Left ventricle myocardium inferior (tissue), 1 donor: ENCODE measurements at regions not wholly inside any gene's neighbourhood (a gene's known extent, or its start where the extent isn't known, plus 50 kb on each side); places are given as distances from the start of the nearest gene placed in this dataset.

Experiments used
- DNase-seq: peaks from one replicate; pipeline ENCODE4 v3.0.0-alpha.2; 2020
- H3K27ac ChIP-seq: fragments of 200-600 bp; replicated peaks from 2 replicates; pipeline ENCODE4 v1.8.0; 2021
- H3K27me3 ChIP-seq: fragments of 200-600 bp; 2 replicates; pipeline ENCODE4 v1.8.0; 2021; ENCODE audit warnings: low read depth
- H3K36me3 ChIP-seq: fragments of 200-600 bp; 2 replicates; pipeline ENCODE4 v1.8.0; 2021
- H3K4me1 ChIP-seq: fragments of 200-600 bp; 2 replicates; pipeline ENCODE4 v1.8.0; 2021
- H3K4me3 ChIP-seq: fragments of 200-600 bp; 2 replicates; pipeline ENCODE4 v1.8.0; 2021; ENCODE audit warnings: mild to moderate bottlenecking, moderate library complexity
- H3K9me3 ChIP-seq: fragments of 200-600 bp; replicated peaks from 2 replicates; pipeline ENCODE4 v1.8.0; 2021
- intact Hi-C: fragments of 100-400 bp; cut with micrococcal nuclease; formaldehyde crosslinking; loops from one replicate; pipeline ENCODE4 v1.11.0; 2022
- TF ChIP-seq, protein P1 (sequence below): fragments of 200-600 bp; IDR thresholded peaks from 2 replicates; pipeline ENCODE4 v1.8.0; 2021; ENCODE audit warnings: antibody characterized with exemption, mild to moderate bottlenecking, borderline replicate concordance
- donor health status: DM: no; HTN: yes; CAD: no; lungs with severe emphysema.

DNA sequence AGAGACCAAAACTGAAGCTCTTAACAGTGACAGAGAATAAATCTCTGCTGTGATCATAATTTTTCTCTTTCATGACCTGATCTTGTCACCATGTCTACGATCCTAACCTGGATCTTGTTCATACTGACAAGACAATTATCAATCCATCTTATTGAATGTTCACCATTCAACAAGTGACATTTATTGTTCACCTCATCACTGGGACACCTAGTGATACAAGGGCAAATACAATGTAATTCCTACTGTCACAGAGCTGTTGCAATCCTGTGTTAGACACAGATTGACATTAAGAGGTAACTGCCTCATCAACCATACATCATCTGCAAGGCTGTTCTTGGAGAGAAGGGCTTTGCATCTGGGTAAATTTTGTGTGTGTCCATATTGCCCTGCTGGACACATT, 942.4 kb upstream of the PRR20A start:
- intact Hi-C loops = no loop called here
- Histone ChIP-seq H3K27ac (no peak overlapping the region), H3K27me3 (no peaks in the 10 kb centered on the region), H3K9me3 (no peaks in the 10 kb centered on the region), H3K4me3 (no peak overlapping the region), H3K36me3 (no peaks in the 10 kb centered on the region), H3K4me1 (no peaks in the 10 kb centered on the region)
- no peak for DNase-seq
- TF ChIP-seq, protein P1, sequence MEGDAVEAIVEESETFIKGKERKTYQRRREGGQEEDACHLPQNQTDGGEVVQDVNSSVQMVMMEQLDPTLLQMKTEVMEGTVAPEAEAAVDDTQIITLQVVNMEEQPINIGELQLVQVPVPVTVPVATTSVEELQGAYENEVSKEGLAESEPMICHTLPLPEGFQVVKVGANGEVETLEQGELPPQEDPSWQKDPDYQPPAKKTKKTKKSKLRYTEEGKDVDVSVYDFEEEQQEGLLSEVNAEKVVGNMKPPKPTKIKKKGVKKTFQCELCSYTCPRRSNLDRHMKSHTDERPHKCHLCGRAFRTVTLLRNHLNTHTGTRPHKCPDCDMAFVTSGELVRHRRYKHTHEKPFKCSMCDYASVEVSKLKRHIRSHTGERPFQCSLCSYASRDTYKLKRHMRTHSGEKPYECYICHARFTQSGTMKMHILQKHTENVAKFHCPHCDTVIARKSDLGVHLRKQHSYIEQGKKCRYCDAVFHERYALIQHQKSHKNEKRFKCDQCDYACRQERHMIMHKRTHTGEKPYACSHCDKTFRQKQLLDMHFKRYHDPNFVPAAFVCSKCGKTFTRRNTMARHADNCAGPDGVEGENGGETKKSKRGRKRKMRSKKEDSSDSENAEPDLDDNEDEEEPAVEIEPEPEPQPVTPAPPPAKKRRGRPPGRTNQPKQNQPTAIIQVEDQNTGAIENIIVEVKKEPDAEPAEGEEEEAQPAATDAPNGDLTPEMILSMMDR = no peak

DNA sequence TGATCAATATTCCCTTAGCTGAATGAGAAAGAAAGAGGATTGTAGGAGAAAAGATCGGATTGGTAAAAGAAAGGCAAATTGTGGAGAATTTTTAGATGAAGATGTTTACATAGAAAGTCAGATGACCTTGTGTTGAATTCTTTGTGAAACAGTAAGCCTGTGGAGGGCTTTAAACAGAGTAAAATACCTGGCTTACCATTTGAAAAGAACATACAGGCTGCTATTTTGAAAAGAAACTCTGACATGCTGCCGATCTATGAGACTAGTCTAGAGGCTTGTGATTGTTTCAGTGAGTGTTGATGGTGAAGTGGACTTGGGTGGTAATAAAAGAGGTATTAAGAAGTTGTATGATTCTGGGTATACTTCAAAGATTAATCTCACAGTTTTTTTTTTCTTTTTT, 938.9 kb upstream of the PRR20A start:
- intact Hi-C loops = no loop called here
- Histone ChIP-seq H3K4me1 (no peaks in the 10 kb centered on the region), H3K9me3 (no peaks in the 10 kb centered on the region), H3K27me3 (no peaks in the 10 kb centered on the region), H3K27ac (no peak overlapping the region), H3K36me3 (no peaks in the 10 kb centered on the region), H3K4me3 (no peak overlapping the region)
- no peak for DNase-seq
- TF ChIP-seq, protein P1 = no peak

DNA sequence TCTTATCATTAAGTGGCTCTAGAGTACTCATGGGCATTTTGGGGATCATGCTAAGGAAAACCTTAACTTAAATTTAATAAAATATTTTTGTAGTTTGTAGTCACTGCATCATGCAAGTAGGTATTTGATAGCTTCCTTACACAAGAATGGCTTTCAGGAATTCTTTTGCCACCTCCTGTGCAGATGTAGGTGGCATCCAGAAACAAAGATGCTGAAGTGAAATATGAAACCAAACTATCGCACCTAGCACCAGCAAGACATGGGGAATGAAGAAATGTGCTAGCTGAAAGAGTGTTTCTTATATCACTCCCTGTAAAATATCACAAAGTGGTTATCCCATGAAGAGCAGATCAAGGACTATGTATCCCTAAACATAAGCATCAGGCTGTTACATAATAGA, 924.5 kb upstream of the PRR20A start:
- no peak overlapping the region for H3K27ac ChIP-seq
- intact Hi-C loops = no loop called here
- DNase-seq = no peak
- H3K27me3 ChIP-seq = no peaks in the 10 kb centered on the region
- no peaks in the 10 kb centered on the region for H3K36me3 ChIP-seq
- H3K9me3 ChIP-seq = peaks cover 25% of the 10 kb centered on the region
- TF ChIP-seq, protein P1 = no peak
- H3K4me1 ChIP-seq = no peaks in the 10 kb centered on the region
- H3K4me3 ChIP-seq = no peak overlapping the region

DNA sequence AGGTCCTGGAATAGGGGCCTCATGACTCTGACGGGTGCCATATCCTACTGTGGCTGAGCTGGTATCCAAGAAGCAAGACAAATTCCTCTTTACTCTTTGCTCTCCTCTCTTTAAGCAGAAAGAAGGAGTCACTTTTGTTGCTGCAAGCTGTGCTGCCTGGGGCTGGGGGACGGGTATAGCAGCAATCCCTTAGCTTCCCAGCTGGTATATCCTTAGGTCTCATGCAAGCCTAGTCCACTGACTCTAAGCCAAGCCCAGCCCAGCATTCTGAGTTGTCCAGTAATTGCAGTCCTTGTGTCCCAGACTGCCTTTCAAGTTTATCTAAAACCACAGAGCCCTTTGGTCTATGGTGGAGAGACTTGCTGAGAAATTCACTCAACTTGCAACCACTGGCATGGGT, 893.0 kb upstream of the PRR20A start:
- Histone ChIP-seq H3K4me1 (no peaks in the 10 kb centered on the region), H3K36me3 (no peaks in the 10 kb centered on the region), H3K27me3 (no peaks in the 10 kb centered on the region), H3K9me3 (peaks cover 11% of the 10 kb centered on the region), H3K4me3 (no peak overlapping the region), H3K27ac (no peak overlapping the region)
- TF ChIP-seq, protein P1 = no peak
- intact Hi-C loops = no loop called here
- no peak for DNase-seq

DNA sequence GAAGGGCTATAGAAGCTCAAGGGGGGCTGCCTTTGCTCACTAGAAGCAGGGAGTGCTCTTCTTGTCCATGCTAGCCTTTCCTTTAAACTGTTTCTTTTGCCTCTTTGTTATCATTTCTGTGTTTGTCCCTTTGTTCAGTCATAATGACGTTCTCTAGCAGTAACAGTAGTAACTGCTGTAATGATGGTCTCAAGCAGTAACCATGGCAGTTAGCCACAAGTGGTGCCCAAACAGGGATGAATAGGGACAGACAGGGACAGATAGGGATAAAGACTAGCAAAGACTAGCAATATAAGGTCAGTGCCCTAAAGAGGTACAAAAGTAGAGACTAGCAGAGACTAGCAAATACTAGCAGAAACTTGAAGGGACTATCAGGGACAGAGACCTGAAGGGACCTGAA, 869.0 kb upstream of the PRR20A start:
- H3K4me3 ChIP-seq = no peak overlapping the region
- H3K27ac ChIP-seq = no peak overlapping the region
- peaks cover 10% of the 10 kb centered on the region for H3K9me3 ChIP-seq
- no peak for DNase-seq
- no peaks in the 10 kb centered on the region for H3K4me1 ChIP-seq
- no peaks in the 10 kb centered on the region for H3K27me3 ChIP-seq
- intact Hi-C loops = no loop called here
- TF ChIP-seq, protein P1 = no peak
- no peaks in the 10 kb centered on the region for H3K36me3 ChIP-seq
